GM12878 (cell line): ENCODE measurements at regions not wholly inside any gene's neighbourhood (a gene's known extent, or its start where the extent isn't known, plus 50 kb on each side); places are given as distances from the start of the nearest gene placed in this dataset.

Source experiments
- NR2C1 ChIP-seq: fragments of 450-650 bp; IDR thresholded peaks from 2 replicates; pipeline ENCODE4 v1.6.1; 2017; ENCODE audit warnings: antibody characterized with exemption, mild to moderate bottlenecking, moderate library complexity
- POLR2AphosphoS2 ChIP-seq: IDR thresholded peaks from 2 replicates; pipeline ENCODE4 v1.6.1; 2011; ENCODE audit warnings: low read depth, mild to moderate bottlenecking, low read length, improper control_type of control experiment, moderate library complexity
- PRDM15 ChIP-seq: fragments of 450-650 bp; formaldehyde crosslinking; IDR thresholded peaks from 2 replicates; pipeline ENCODE4 v1.4.0; 2020; ENCODE audit warnings: mild to moderate bottlenecking, moderate library complexity
- RCOR1 ChIP-seq: conservative IDR thresholded peaks from 2 replicates; pipeline ENCODE4 v1.6.1; 2012; ENCODE audit warnings: low read depth, low read length, improper control_type of control experiment
- SIX5 ChIP-seq: IDR thresholded peaks from 2 replicates; pipeline ENCODE4 v1.6.1; 2011; ENCODE audit warnings: mild to moderate bottlenecking, low read depth, low read length, moderate library complexity; ENCODE audit not compliant: severe bottlenecking
- ZNF24 ChIP-seq: fragments of 450-650 bp; IDR thresholded peaks from 2 replicates; pipeline ENCODE4 v1.6.1; 2017; ENCODE audit warnings: antibody characterized with exemption, mild to moderate bottlenecking
- ZSCAN29 ChIP-seq: fragments of 450-650 bp; IDR thresholded peaks from 2 replicates; pipeline ENCODE4 v1.6.1; 2017; ENCODE audit warnings: mild to moderate bottlenecking, moderate library complexity

GRCh38 chr7:1323178-1324027 is 90.7 kb downstream of the UNCX start (continued):
- no peak for TF ChIP-seq PRDM15
- TF ChIP-seq ZNF24 = no peak
- TF ChIP-seq RCOR1 = no peak
- no peak for TF ChIP-seq ZSCAN29
- TF ChIP-seq SIX5 = no peak
- TF ChIP-seq POLR2AphosphoS2 = no peak
- TF ChIP-seq NR2C1 = no peak
